Bone marrow (tissue), 2 donors: ENCODE measurements at regions not wholly inside any gene's neighbourhood (a gene's known extent, or its start where the extent isn't known, plus 50 kb on each side); places are given as distances from the start of the nearest gene placed in this dataset.
"Not testable (repeated sequence)": the region's sequence is repeated elsewhere in the genome, so short reads cannot be mapped to it uniquely, and the experiment has no call there.

Experiments used
- DNase-seq, 2 donors: peaks; one replicate each; lab custom pipeline; 2025; lab: John Stamatoyannopoulos, UW

- no peak for DNase-seq
Observed at GRCh38 chr1:91098299-91098906, 76.6 kb upstream of the ZNF644 start.

GRCh38 chr1:91095321-91095720 lies 73.5 kb upstream of the ZNF644 start:
- not testable (repeated sequence) for DNase-seq

DNA sequence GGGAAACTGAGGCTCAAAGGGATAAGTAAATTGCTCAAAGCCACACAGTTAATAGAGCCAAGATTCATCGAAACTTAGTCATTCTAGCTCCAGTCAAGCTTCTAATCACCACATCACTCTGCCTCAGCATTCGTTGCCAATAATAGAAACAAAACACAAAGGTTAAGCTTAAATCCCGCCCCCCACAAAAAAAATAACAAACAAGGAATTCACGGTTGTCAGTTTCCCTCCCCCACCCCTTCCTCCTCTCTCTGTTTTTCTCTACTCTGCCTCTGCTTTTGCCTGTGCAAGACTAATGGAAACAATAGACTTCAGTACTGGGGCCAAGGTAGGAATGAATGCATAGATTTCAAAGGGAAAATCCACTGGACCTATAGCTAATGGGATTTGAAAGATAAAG lies 70.7 kb upstream of the ZNF644 start:
- DNase-seq, result no peak

- no peak for DNase-seq
Observed at GRCh38 chr1:91091812-91092211, 70.0 kb upstream of the ZNF644 start.

- no peak for DNase-seq
Observed at GRCh38 chr1:91080650-91081049, 58.8 kb upstream of the ZNF644 start.

- DNase-seq, result no peak
Observed at GRCh38 chr1:91078859-91079258, 57.0 kb upstream of the ZNF644 start.

- DNase-seq, result no peak
Observed at GRCh38 chr1:91076834-91077233, 55.0 kb upstream of the ZNF644 start.

DNA sequence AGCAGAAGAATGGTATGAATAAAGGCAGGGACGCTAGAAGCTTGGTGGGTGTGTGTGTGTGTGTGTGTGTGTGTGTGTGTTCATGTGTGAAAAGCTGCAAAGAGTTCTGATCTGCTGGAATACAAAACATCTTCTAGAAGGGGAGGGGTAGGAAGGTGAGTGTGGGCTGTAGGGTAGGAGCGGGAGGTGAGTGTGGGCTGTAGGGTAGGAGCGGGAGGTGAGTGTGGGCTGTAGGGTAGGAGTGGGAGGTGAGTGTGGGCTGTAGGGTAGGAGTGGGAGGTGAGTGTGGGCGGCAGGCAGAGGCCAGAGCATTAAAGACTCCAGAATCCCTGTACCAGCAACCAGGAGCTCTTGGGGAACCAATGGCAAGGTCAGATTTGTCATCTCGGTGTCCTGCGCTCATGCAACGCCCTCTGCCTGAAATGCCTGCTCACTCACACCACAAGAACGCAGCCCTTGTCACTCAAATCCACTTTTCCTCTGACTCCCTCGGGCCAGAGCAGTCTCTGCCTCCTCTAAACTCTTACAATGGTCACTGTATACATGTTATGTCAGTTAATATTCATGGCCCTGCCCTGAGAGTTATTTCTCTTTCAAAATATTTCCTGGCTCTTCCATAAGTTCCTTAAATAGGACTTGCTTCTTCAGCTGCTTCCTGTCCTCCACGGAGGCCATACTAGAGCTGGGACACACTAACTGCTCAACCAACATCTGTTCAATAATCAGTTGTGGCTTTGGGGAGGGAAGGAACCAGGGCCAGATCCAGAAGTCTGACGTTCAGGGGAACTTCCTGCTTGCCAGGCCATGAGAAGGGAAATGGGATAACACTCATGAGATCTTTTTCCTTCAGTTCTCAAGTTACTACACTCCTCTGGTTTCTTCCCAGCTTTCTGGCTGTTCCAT lies 53.6 kb upstream of the ZNF644 start:
- no peak for DNase-seq

DNA sequence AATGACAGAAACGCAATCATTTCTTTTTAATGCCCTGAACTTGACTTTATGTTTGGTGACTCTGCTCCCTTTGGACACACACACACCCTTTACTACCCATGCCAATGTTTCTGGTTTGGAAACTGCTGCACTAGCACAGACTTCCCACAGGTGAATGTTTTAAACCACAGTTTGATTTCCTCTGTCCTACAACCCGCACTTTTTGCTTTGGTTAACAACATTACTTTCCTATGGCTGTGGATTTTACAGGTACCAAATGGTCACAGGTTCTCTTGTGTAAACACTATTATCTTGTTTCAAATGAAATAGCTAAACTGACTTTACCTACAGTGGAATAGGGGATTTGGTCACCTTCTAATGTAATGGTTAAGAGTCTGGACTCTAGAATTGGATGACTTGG lies 51.5 kb upstream of the ZNF644 start:
- DNase-seq, result no peak

- no peak for DNase-seq
Observed at GRCh38 chr1:91071838-91072237, 50.0 kb upstream of the ZNF644 start.
